Fibroblast of lung (primary cell): ENCODE measurements at regions not wholly inside any gene's neighbourhood (a gene's known extent, or its start where the extent isn't known, plus 50 kb on each side); places are given as distances from the start of the nearest gene placed in this dataset.

Source experiments
- DNase-seq, 2 donors: peaks; one replicate each; pipeline versions ENCODE4 v3.0.0 to v3.0.0-alpha.2; 2010; ENCODE audit warnings: low read depth in 2 of 2
- H2AFZ ChIP-seq: 2 replicates; pipeline ENCODE4 v1.5.1; 2012; ENCODE audit warnings: low read length, control low read depth, inconsistent platforms
- H3K27ac ChIP-seq: 2 replicates; pipeline ENCODE4 v1.5.1; 2011; ENCODE audit warnings: low read length, control low read depth; ENCODE audit not compliant: insufficient read depth
- H3K27me3 ChIP-seq: 2 replicates; pipeline ENCODE4 v1.5.1; 2011; ENCODE audit warnings: mild to moderate bottlenecking, low read length; ENCODE audit not compliant: control insufficient read depth, insufficient read depth
- H3K36me3 ChIP-seq: 2 replicates; pipeline ENCODE4 v1.5.1; 2011; ENCODE audit warnings: low read length; ENCODE audit not compliant: control insufficient read depth, insufficient read depth
- H3K4me1 ChIP-seq: 2 replicates; pipeline ENCODE4 v1.5.1; 2011; ENCODE audit warnings: low read length; ENCODE audit not compliant: control insufficient read depth, insufficient read depth; ENCODE audit errors: extremely low read depth
- H3K4me2 ChIP-seq: 2 replicates; pipeline ENCODE4 v1.5.1; 2011; ENCODE audit warnings: low read length, control low read depth; ENCODE audit not compliant: insufficient read depth; ENCODE audit errors: extremely low read depth
- H3K4me3 ChIP-seq, 4 experiments: fragments of 200-600 bp in 1 of 4; sonication (generic) in 1 of 4; replicated peaks in 1 of 4; 2 replicates each; pipeline ENCODE4 v1.5.1; 2011 to 2016; ENCODE audit warnings: low read length in 4 of 4, low read depth in 3 of 4, mild to moderate bottlenecking in 3 of 4, control low read depth in 2 of 4, inconsistent platforms in 1 of 4, mixed read lengths in 1 of 4; ENCODE audit not compliant: insufficient read depth in 1 of 4; ENCODE audit errors: control extremely low read depth in 1 of 4
- H3K79me2 ChIP-seq: 2 replicates; pipeline ENCODE4 v1.5.1; 2012; ENCODE audit warnings: mild to moderate bottlenecking, low read length, inconsistent platforms; ENCODE audit not compliant: control insufficient read depth, insufficient read depth
- H3K9ac ChIP-seq: 2 replicates; pipeline ENCODE4 v1.5.1; 2011; ENCODE audit warnings: mild to moderate bottlenecking, low read length, control low read depth; ENCODE audit not compliant: insufficient read depth
- H3K9me3 ChIP-seq: 2 replicates; pipeline ENCODE4 v1.5.1; 2012; ENCODE audit warnings: low read depth, low read length; ENCODE audit not compliant: control insufficient read depth, insufficient read depth
- H4K20me1 ChIP-seq: 2 replicates; pipeline ENCODE4 v1.5.1; 2011; ENCODE audit warnings: low read length; ENCODE audit not compliant: control insufficient read depth, insufficient read depth; ENCODE audit errors: extremely low read depth
- EZH2 ChIP-seq: IDR thresholded peaks from 2 replicates; pipeline ENCODE4 v1.5.1; 2012; ENCODE audit warnings: low read length, control low read depth, mild to moderate bottlenecking; ENCODE audit errors: missing control alignments
- TF ChIP-seq, protein P1 (sequence below), 2 donors: IDR thresholded peaks in 1 of 2; conservative IDR thresholded peaks in 1 of 2; 1 replicate in 1 of 2; 2 replicates in 1 of 2; pipeline ENCODE4 v1.5.1; 2011 to 2012; ENCODE audit warnings: low read length in 2 of 2, control low read depth in 1 of 2, inconsistent platforms in 1 of 2, low read depth in 1 of 2, mild to moderate bottlenecking in 1 of 2

DNA sequence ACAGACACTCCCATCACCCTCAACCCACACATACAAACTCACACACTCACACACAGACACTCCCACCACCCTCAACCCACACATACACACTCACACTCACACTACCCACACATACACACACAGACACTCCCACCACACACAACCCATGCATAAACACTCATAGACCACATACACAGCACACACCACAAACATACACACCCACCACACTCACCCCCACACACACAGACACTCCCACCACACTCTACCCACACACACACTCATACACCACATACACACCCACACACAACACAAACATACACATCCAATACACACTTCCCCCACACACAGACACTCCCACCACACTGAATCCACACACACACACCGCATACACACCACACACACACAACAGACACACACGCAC is 521.2 kb downstream of the TCERG1L start:
- no peak overlapping the region for H3K9ac ChIP-seq
- peaks cover 4% of the 10 kb centered on the region for H3K9me3 ChIP-seq
- no peak overlapping the region for H3K27ac ChIP-seq
- TF ChIP-seq, protein P1, sequence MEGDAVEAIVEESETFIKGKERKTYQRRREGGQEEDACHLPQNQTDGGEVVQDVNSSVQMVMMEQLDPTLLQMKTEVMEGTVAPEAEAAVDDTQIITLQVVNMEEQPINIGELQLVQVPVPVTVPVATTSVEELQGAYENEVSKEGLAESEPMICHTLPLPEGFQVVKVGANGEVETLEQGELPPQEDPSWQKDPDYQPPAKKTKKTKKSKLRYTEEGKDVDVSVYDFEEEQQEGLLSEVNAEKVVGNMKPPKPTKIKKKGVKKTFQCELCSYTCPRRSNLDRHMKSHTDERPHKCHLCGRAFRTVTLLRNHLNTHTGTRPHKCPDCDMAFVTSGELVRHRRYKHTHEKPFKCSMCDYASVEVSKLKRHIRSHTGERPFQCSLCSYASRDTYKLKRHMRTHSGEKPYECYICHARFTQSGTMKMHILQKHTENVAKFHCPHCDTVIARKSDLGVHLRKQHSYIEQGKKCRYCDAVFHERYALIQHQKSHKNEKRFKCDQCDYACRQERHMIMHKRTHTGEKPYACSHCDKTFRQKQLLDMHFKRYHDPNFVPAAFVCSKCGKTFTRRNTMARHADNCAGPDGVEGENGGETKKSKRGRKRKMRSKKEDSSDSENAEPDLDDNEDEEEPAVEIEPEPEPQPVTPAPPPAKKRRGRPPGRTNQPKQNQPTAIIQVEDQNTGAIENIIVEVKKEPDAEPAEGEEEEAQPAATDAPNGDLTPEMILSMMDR (conservative IDR thresholded peaks at IDR 0.05 in 1 of 2, IDR thresholded peaks at IDR 0.05 in 1 of 2; ENCODE audit: low read depth in 1 of 2, low read length in 2 of 2): no peak
- TF ChIP-seq EZH2: no peak
- H4K20me1 ChIP-seq: no peaks in the 10 kb centered on the region
- H3K4me3 ChIP-seq: no peak overlapping the region
- no peak overlapping the region for H3K4me2 ChIP-seq
- H3K4me1 ChIP-seq: no peaks in the 10 kb centered on the region
- H3K79me2 ChIP-seq: no peaks in the 10 kb centered on the region
- no peak for DNase-seq
- no peaks in the 10 kb centered on the region for H3K27me3 ChIP-seq
- H3K36me3 ChIP-seq: no peaks in the 10 kb centered on the region
- H2AFZ ChIP-seq: no peak overlapping the region

GRCh38 chr10:130792096-130792845 is 519.2 kb downstream of the TCERG1L start:
- Histone ChIP-seq H3K4me2 (no peak overlapping the region), H4K20me1 (no peaks in the 10 kb centered on the region), H3K4me3 (no peak overlapping the region), H3K27ac (no peak overlapping the region), H3K27me3 (no peaks in the 10 kb centered on the region), H3K9me3 (peaks cover 4% of the 10 kb centered on the region), H3K36me3 (no peaks in the 10 kb centered on the region), H2AFZ (no peak overlapping the region), H3K9ac (no peak overlapping the region), H3K4me1 (no peaks in the 10 kb centered on the region), H3K79me2 (no peaks in the 10 kb centered on the region)
- no peak for DNase-seq
- TF ChIP-seq, protein P1 (conservative IDR thresholded peaks at IDR 0.05 in 1 of 2, IDR thresholded peaks at IDR 0.05 in 1 of 2; ENCODE audit: low read depth in 1 of 2, low read length in 2 of 2): no peak
- TF ChIP-seq EZH2: no peak

DNA sequence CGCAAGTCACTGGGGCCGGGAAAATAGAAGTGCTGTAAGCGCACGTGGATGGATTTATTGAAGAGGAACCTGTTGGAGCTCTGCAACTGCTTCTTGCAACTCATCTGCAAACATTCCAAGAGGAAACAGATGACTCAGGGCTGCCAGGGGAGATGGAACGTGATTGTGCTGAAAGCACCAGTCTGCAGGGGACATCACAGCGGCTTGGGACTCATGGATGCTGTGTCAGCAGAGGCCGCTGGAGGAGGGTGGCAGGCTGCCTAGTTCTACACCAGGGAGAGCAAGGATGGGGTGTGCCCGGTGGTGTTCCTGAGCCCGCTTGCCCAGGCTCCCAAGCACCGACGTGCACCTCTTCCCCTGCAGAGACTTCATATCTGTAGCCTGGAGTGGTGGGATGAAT is 515.7 kb downstream of the TCERG1L start:
- TF ChIP-seq EZH2: no peak
- TF ChIP-seq, protein P1 (conservative IDR thresholded peaks at IDR 0.05 in 1 of 2, IDR thresholded peaks at IDR 0.05 in 1 of 2; ENCODE audit: low read depth in 1 of 2, low read length in 2 of 2): no peak
- Histone ChIP-seq H3K79me2 (no peaks in the 10 kb centered on the region), H3K4me1 (no peaks in the 10 kb centered on the region), H2AFZ (no peak overlapping the region), H3K4me3 (no peak overlapping the region), H3K27ac (no peak overlapping the region), H3K27me3 (no peaks in the 10 kb centered on the region), H3K9me3 (peaks cover 2% of the 10 kb centered on the region), H3K36me3 (no peaks in the 10 kb centered on the region), H3K4me2 (no peak overlapping the region), H3K9ac (no peak overlapping the region), H4K20me1 (no peaks in the 10 kb centered on the region)
- DNase-seq: no peak
